ENCODE measurements at regions not wholly inside any gene's neighbourhood (a gene's known extent, or its start where the extent isn't known, plus 50 kb on each side); places are given as distances from the start of the nearest gene placed in this dataset.

- TF ChIP-seq GATA3 (IDR thresholded peaks at IDR 0.05; ENCODE audit: low read depth, low read length), result no peak
- no peak for TF ChIP-seq GATA2 (IDR thresholded peaks at IDR 0.05; ENCODE audit: low read depth, low read length)
These were observed 154.5 kb downstream of the ETS2 start for GRCh38 chr21:38960251-38960650.

Measured in SH-SY5Y (cell line).